Heart left ventricle (tissue), 16 donors: ENCODE measurements at regions not wholly inside any gene's neighbourhood (a gene's known extent, or its start where the extent isn't known, plus 50 kb on each side); places are given as distances from the start of the nearest gene placed in this dataset.

ENCODE experiments used
- ATAC-seq, 4 donors: fragments of 200-7000 bp; cut with Tn5 transposase; one replicate each; pipeline ENCODE4 v1.9.1; 2020 to 2022; ENCODE audit warnings: moderate library complexity in 4 of 4, mild to moderate bottlenecking in 3 of 4, moderate number of reproducible peaks in 1 of 4
- DNase-seq, 5 donors: peaks; one replicate each; pipeline ENCODE4 v3.0.0-alpha.2; 2020
- H3K27ac ChIP-seq, 12 donors: fragments of 200-600 bp; sonication (generic) in 4 of 12; one replicate each; pipeline versions ENCODE4 v1.5.0 to v1.8.0; 2016 to 2022; ENCODE audit warnings: mild to moderate bottlenecking in 2 of 12
- H3K27me3 ChIP-seq, 9 donors: fragments of 200-600 bp; sonication (generic) in 2 of 9; one replicate each; pipeline versions ENCODE4 v1.5.1 to v1.8.0; 2016 to 2022; ENCODE audit warnings: mild to moderate bottlenecking in 3 of 9
- H3K36me3 ChIP-seq, 9 donors: fragments of 200-600 bp; sonication (generic) in 2 of 9; one replicate each; pipeline versions ENCODE4 v1.5.0 to v1.8.0; 2018 to 2022; ENCODE audit warnings: mild to moderate bottlenecking in 2 of 9
- H3K4me1 ChIP-seq, 12 donors: fragments of 200-600 bp; sonication (generic) in 4 of 12; one replicate each; pipeline versions ENCODE4 v1.5.0 to v1.8.0; 2016 to 2022; ENCODE audit warnings: mild to moderate bottlenecking in 3 of 12
- H3K4me3 ChIP-seq, 12 donors: fragments of 200-600 bp; sonication (generic) in 4 of 12; one replicate each; pipeline versions ENCODE4 v1.5.0 to v1.8.0; 2017 to 2022; ENCODE audit warnings: mild to moderate bottlenecking in 9 of 12, moderate library complexity in 4 of 12
- H3K9me3 ChIP-seq, 12 donors: fragments of 200-600 bp; sonication (generic) in 4 of 12; one replicate each; pipeline versions ENCODE4 v1.5.0 to v1.8.0; 2016 to 2022; ENCODE audit warnings: mild to moderate bottlenecking in 1 of 12
- CTCF ChIP-seq, 12 donors: fragments of 200-600 bp; sonication (generic) in 4 of 12; IDR thresholded peaks; one replicate each; pipeline versions ENCODE4 v1.5.0 to v1.8.0; 2018 to 2022; ENCODE audit warnings: antibody characterized with exemption in 12 of 12, mild to moderate bottlenecking in 5 of 12
- POLR2A ChIP-seq, 2 donors: fragments of 450-650 bp; IDR thresholded peaks; one replicate each; pipeline ENCODE4 v1.6.1; 2017; ENCODE audit warnings: antibody characterized with exemption in 2 of 2, mild to moderate bottlenecking in 2 of 2, moderate library complexity in 2 of 2
- WGBS, 4 donors: extraction: QIAGEN DNeasy Blood & Tissue Kit in 2 of 4; methylation state at CpG; one replicate each; pipeline versions ENCODE4 v1.1.5 to v1.1.7; 2013 to 2018; 5-methylcytosine and 5-hydroxymethylcytosine counted together
- intact Hi-C, 10 donors: fragments of 100-400 bp; cut with DNase I; formaldehyde crosslinking; loops; one replicate each; pipeline versions ENCODE4 v1.11.1 to v1.14.2; 2022
- donor health status: ischemic (EF 13 %, LVEDD 7.1; RV severe dilation, severe dysfunction).
- donor health status: healthy with polysubstance abuse.
- donor health status: DM: no; HTN: yes; CAD: no.
- donor health status: DM: no; HTN: no; CAD: no.
- donor health status: ischemic (EF 25% LVEDD 6.9; RV normal size, moderate dysfunction).
- donor health status: ischemic (EF 25% LVEDD 5.7; RV mildly dilated, moderate dysfunction).
- donor health status: healthy.
- donor health status: DM: yes; HTN: yes; CAD: no.
- donor health status: ischemic (EF 35%, LVEDD 5.7; RV mildly dilated, moderate dysfunction).
- donor health status: nonischemic (EF 11% LVEDD 7.7; RV severe dilation, severe dysfunction).
- donor health status: DM: yes; HTN: yes; CAD: no.
- donor health status: PGD.
- donor health status: ischemic (EF 29% LVEDD 5.4; RV normal size, mild dysfunction).
- donor health status: nonischemic (EF 23%, LVEDD 6.1; RV moderate dilation, normal function).

- peaks cover 0 to 3% (median 0%) of the 10 kb centered on the region in 12 donors for H3K4me1 ChIP-seq
- TF ChIP-seq POLR2A (IDR thresholded peaks at IDR 0.05) (no peak), CTCF (IDR thresholded peaks at IDR 0.05) (no peak)
- no peak overlapping the region for H3K27ac ChIP-seq
- no peaks in the 10 kb centered on the region for H3K36me3 ChIP-seq
- DNase-seq: no peak
- intact Hi-C loops: no loop called here
- 38 to 54% (median 46%) methylated on average over 5 of the region's 5 CpGs for whole genome bisulfite sequencing, 4 donors
- H3K27me3 ChIP-seq: no peaks in the 10 kb centered on the region
- H3K9me3 ChIP-seq: no peaks in the 10 kb centered on the region
- no peak for ATAC-seq
- H3K4me3 ChIP-seq: no peak overlapping the region
Observed at GRCh38 chr16:59296888-59297287, 562.8 kb upstream of the GOT2 start.

GRCh38 chr16:59295993-59296736 is 562.0 kb upstream of the GOT2 start:
- Histone ChIP-seq H3K36me3 (no peaks in the 10 kb centered on the region), H3K9me3 (no peaks in the 10 kb centered on the region), H3K4me1 (peaks cover 0 to 3% (median 0%) of the 10 kb centered on the region in 12 donors), H3K27ac (no peak overlapping the region), H3K4me3 (no peak overlapping the region), H3K27me3 (no peaks in the 10 kb centered on the region)
- TF ChIP-seq POLR2A (IDR thresholded peaks at IDR 0.05): no peak
- no peak for TF ChIP-seq CTCF (IDR thresholded peaks at IDR 0.05)
- 21 to 35% (median 25%) methylated on average over 5 of the region's 5 CpGs for WGBS, 4 donors
- DNase-seq: no peak
- ATAC-seq: no peak
- intact Hi-C loops: no loop called here

GRCh38 chr16:59295474-59295873 is 561.4 kb upstream of the GOT2 start:
- Histone ChIP-seq H3K4me1 (peaks cover 0 to 3% (median 0%) of the 10 kb centered on the region in 12 donors), H3K27ac (no peak overlapping the region), H3K27me3 (no peaks in the 10 kb centered on the region), H3K36me3 (no peaks in the 10 kb centered on the region), H3K9me3 (no peaks in the 10 kb centered on the region), H3K4me3 (no peak overlapping the region)
- no peak for DNase-seq
- intact Hi-C loops: no loop called here
- TF ChIP-seq POLR2A (IDR thresholded peaks at IDR 0.05) (no peak), CTCF (IDR thresholded peaks at IDR 0.05) (no peak)
- no peak for ATAC-seq

- no peaks in the 10 kb centered on the region for H3K27me3 ChIP-seq
- intact Hi-C loops: no loop called here
- H3K4me3 ChIP-seq: no peak overlapping the region
- ATAC-seq (no peak), DNase-seq (no peak)
- TF ChIP-seq POLR2A (IDR thresholded peaks at IDR 0.05) (no peak), CTCF (IDR thresholded peaks at IDR 0.05) (no peak)
- WGBS, 4 donors: 65 to 79% (median 73%) methylated on average over 3 of the region's 3 CpGs
- peaks cover 0 to under 1% (median 0%) of the 10 kb centered on the region in 12 donors for H3K4me1 ChIP-seq
- H3K9me3 ChIP-seq: peaks cover 0 to 3% (median 0%) of the 10 kb centered on the region in 12 donors
- H3K36me3 ChIP-seq: no peaks in the 10 kb centered on the region
- no peak overlapping the region for H3K27ac ChIP-seq
Observed at GRCh38 chr16:59290718-59291117, 556.6 kb upstream of the GOT2 start.
